GM23338 (cell line): ENCODE measurements at regions not wholly inside any gene's neighbourhood (a gene's known extent, or its start where the extent isn't known, plus 50 kb on each side); places are given as distances from the start of the nearest gene placed in this dataset.

Experiments used
- CTCF ChIP-seq, 2 experiments: fragments of 200-600 bp in 1 of 2; sonication (generic) in 1 of 2; conservative IDR thresholded peaks; 2 replicates each; pipeline versions ENCODE4 v1.5.1 to v1.6.1; 2016 to 2017; ENCODE audit warnings: antibody characterized with exemption in 2 of 2, low read depth in 2 of 2, mild to moderate bottlenecking in 2 of 2, moderate library complexity in 1 of 2
- JUNB ChIP-seq: IDR thresholded peaks from one replicate; pipeline ENCODE4 v1.6.1; 2016; ENCODE audit warnings: antibody characterized with exemption; ENCODE audit not compliant: unreplicated experiment
- NANOG ChIP-seq: IDR thresholded peaks from 2 replicates; pipeline ENCODE4 v1.6.1; 2016; ENCODE audit warnings: antibody characterized with exemption, borderline replicate concordance
- REST ChIP-seq: IDR thresholded peaks from one replicate; pipeline ENCODE4 v1.6.1; 2018; ENCODE audit warnings: antibody characterized with exemption; ENCODE audit not compliant: unreplicated experiment
- ZNF462 ChIP-seq: fragments of 250-450 bp; sonication (Bioruptor Pico); IDR thresholded peaks from 2 replicates; pipeline ENCODE4 v1.5.0; 2020; ENCODE audit warnings: mild to moderate bottlenecking, moderate library complexity

GRCh38 chr2:144326825-144327224 is 193.1 kb downstream of the ZEB2 start (continued):
- no peak for TF ChIP-seq ZNF462
- no peak for TF ChIP-seq REST
- no peak for TF ChIP-seq JUNB
- TF ChIP-seq CTCF (conservative IDR thresholded peaks at IDR 0.05; ENCODE audit: low read depth in 2 of 2), result no peak
- TF ChIP-seq NANOG, result no peak
